GM19438 (cell line): ENCODE measurements at regions not wholly inside any gene's neighbourhood (a gene's known extent, or its start where the extent isn't known, plus 50 kb on each side); places are given as distances from the start of the nearest gene placed in this dataset.
A peak's percentile ranks its signal among the peaks of the same experiment; 100 is the strongest.
"Not testable (repeated sequence)": the region's sequence is repeated elsewhere in the genome, so short reads cannot be mapped to it uniquely, and the experiment has no call there.

Source experiments
- ATAC-seq: cut with Tn5 transposase; IDR thresholded peaks from one replicate; pipeline ENCODE4 v1.9.1; 2021; ENCODE audit warnings: low read depth; ENCODE audit not compliant: unreplicated experiment

DNA sequence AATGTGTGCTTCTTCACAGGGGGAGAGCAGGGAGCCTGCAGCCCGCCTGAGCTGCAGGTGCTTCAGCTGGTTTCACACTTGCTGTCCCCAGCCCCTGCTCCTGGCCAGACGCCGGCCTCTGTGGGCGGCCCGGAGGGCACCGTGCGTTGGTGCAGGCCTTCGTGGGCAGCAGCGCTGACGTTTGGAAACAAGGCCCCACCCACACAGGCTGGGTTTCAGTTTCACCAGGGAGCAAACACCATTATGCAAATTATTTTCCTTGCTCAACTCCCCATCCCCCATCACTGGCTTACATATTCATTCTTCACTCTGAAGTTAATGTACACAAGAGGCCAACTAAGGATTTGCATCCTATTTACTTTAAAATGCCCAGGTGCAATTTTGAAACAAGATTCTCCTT, 343.2 kb downstream of the BCL2L11 start:
- peak; percentile 94 for ATAC-seq

DNA sequence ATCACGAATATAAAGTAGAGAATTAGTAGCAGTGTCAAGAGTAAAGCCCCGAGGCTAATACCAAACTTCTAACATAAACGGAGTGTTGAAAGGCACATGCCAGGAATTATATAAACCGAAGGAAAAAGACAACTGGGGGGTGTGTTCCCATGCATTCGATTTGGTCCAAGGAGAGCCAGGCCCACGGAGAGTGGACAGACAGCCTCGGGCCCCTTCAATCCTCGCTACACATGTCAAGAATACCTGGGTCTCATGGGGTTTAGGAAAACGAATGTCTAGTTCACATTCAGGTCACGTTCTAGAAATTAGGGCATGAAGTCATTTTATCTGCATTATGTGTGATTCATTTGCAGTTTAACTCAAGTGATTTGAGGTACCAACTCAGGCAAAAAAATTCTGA, 343.7 kb downstream of the BCL2L11 start:
- ATAC-seq: not testable (repeated sequence)

GRCh38 chr2:111465521-111465920, 344.8 kb downstream of the BCL2L11 start:
- not testable (repeated sequence) for ATAC-seq

GRCh38 chr2:111466744-111467143, 346.0 kb downstream of the BCL2L11 start:
- not testable (repeated sequence) for ATAC-seq

DNA sequence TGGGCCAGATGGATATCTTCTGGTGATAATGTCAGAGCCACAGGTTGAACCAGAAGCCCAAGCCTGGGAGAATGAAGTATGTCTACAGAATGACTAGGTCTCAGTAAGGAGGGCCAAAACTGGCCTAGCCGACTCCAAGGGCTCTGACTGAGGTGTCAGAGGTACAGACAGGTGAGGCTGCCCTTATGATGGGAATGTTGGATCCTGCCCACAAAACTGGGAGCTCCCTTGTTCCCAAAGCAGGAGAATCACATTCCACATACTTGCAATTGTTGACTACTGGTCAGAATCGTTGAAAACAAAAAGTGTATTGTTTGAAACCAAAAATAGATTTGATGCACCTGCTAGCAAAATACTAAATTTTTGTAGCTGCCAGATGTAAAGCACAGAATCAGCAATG, 350.2 kb downstream of the BCL2L11 start:
- ATAC-seq: not testable (repeated sequence)

DNA sequence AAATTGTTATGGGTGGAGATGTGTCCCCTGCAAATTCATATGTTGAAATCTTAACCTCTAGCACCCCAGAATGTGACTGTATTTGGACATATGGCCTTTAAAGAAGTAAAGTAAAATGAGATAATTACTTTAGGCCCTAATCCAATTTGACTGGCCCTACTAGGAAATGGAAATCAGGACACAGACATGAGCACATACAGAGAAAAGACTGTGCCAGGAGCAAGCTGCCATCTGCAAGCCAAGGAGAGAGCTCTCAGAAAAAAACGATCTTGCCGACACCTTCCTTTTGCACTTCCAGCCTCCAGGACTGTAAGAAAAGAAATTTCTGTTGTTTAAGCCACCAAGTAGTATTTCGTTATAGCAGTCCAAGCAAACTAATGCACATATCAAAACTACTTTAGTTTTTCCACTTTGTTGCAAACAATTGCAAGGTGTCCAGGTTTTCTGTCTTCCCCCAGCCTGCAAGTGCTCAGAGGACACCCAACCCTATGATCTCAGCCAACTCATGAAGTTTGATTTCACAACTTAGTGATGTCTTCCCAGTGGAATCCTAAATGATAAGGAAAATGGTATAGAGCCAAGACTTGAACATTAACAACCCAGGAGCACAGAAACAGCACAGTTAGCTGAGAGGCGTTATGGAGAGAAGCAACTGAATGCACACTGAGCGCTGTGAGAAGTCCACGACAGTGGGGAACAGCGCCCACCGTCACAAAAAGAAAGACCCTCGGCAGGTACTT, 351.2 kb downstream of the BCL2L11 start:
- not testable (repeated sequence) for ATAC-seq

GRCh38 chr2:111472844-111473403, 352.2 kb downstream of the BCL2L11 start:
- ATAC-seq: not testable (repeated sequence)

DNA sequence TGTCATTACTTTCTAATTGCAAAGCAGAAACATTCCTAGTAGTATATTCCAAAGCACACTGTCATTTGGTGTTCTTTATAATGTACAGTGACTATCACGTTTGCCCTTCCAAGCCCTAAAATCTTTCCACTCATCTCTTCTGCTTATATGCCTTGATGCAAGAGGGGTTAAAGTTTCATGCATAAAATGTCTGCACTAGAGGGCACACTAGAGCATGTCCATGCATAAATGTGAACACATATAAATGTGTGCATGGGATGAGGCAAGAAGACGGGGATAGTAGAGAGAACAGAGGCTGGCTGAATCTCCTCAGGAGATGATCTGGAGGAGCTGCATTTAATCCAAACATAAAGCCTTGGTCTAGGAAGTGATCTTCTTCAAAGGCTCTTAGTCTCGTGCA, 352.8 kb downstream of the BCL2L11 start:
- ATAC-seq: not testable (repeated sequence)

- ATAC-seq: not testable (repeated sequence)
These were observed 353.5 kb downstream of the BCL2L11 start for GRCh38 chr2:111474198-111474705.

DNA sequence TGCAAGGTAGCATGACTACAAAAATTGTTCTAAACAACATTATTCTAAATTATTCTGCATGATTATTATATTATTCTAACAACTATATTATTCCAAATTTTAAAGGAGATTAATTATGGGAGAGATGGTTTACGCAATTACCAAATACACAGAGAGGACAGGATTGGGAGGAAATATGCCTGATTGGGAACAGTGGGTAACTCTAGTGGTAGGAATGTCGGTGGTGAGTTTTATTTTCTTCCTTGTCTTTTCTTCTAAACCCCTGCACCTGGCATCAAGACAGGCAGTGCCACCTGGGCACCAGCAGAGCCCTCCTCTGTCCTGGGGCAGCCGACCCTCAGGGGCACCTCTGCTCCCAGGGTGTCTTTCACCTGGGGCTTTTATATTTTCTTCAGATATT, 357.6 kb downstream of the BCL2L11 start:
- not testable (repeated sequence) for ATAC-seq

DNA sequence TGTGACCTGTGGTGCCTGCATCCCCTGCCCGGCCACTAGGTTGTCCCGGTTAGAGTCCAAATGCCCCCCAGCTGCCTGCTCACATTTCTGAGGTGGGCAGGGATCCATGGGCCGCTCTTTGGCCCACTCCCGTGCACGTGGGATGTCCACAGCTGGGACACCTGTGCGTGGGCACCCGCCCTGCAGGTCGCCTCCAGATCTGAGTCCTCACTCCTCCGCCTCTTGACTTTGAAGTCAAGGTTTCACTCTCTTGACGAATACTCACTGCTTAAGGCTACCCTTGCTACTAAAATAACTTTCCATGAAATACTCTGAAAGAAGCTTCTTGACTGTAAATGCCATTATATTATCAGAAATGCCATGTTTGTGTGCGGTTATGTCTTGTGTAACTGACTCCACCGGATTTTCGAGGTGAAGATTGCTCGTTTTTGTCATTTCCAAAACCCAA, 358.2 kb downstream of the BCL2L11 start:
- not testable (repeated sequence) for ATAC-seq

GRCh38 chr2:111480016-111480625, 359.4 kb downstream of the BCL2L11 start:
- not testable (repeated sequence) for ATAC-seq

GRCh38 chr2:111480633-111481032, 359.9 kb downstream of the BCL2L11 start:
- ATAC-seq: not testable (repeated sequence)

DNA sequence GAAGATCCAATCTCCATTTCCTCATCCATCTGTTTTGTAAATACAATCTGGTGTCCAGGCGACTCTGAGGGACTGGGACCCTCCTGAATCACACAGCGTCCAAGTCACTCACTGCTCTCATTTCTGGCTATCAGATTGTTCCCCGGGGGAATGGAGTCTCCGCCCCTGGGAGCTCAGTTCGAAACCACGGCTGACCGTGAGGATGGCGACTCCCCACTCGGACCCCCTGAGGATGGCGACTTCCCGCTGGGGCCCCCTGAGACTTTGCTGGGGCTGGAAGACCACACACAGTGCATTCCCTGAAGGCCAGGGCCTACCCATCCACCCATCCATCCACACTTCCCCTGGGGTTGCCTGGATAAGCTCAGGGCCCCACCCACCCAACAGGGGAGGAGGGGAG, 360.5 kb downstream of the BCL2L11 start:
- ATAC-seq: not testable (repeated sequence)

DNA sequence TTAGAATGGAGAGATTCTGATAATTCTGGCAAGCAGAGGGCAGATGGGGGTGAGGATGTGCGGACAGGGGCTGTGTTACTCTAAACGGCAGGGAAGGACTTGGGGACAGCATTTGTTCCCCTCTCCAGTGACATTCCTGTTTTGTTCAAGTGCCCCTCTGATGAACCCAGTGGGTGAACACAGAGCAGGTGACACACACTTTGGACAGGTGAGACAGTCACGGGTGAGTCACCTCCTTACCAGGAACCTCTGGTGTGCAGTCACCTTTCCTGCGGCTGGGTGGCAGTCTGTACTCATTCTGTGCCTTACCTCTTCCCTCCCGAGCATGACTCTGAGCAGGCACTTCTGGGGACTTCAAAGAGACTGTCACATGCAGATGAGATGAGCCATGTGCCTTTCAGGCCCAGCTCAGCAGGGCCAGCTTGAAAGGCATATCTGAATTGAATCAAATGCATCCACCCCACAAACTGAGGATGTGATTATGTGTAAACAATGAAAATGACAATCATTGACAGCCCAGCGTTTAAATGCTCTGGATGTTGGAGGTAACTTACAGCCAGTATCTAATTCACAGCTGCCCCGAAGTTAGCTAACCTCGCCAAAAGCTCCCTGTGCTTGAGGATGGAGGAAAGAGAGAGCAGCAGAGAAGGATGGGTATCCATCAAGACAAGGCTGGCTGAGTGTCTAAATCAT, 362.4 kb downstream of the BCL2L11 start:
- peak; percentile 63 for ATAC-seq

GRCh38 chr2:111484097-111484496, 363.4 kb downstream of the BCL2L11 start:
- not testable (repeated sequence) for ATAC-seq

DNA sequence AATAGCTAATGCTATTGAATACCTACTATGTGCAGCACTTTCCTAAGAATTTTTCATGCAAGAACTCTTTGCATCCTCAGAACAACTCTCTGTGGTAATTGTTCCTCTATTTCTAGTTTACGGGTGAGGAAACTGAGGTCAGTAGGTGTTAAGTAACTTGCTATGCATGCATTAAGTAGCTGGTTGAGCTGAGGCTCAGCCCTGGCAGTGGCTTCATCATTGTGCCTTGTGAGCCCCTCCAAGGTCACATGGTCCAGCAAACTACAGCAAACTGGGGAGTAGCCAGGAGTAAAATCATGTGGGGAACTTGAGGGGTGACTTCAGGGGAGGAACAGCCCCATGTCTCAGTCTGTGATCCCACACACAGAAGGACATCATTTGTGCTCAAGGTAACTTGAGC, 365.2 kb downstream of the BCL2L11 start:
- not testable (repeated sequence) for ATAC-seq

GRCh38 chr2:111488451-111488850, 367.7 kb downstream of the BCL2L11 start:
- not testable (repeated sequence) for ATAC-seq

- ATAC-seq: not testable (repeated sequence)
These were observed 368.7 kb downstream of the BCL2L11 start for GRCh38 chr2:111489460-111489859.

GRCh38 chr2:111491181-111491580, 370.5 kb downstream of the BCL2L11 start:
- ATAC-seq: not testable (repeated sequence)

DNA sequence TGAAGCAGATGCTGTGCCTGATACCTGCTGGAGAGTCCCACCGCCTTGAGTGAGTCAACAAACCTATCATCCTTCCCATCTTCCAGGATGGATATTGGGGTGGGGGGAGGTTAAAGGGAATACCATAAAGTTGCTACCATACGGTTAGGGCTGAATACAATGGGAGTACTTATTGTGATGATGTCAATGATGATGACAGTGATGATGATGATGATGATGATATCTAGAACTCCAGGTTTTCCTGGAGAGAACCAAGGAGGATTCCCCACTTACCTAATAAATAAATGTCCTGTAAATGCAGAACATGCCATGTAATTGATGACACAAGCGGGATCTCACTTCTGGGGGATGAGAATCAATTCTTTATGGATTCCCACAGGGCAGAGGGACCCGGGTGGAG, 370.9 kb downstream of the BCL2L11 start:
- not testable (repeated sequence) for ATAC-seq
